ENCODE measurements at regions not wholly inside any gene's neighbourhood (a gene's known extent, or its start where the extent isn't known, plus 50 kb on each side); places are given as distances from the start of the nearest gene placed in this dataset.

- TF ChIP-seq CTCF (IDR thresholded peaks at IDR 0.05), result no peak
- no peak for TF ChIP-seq POLR2A (IDR thresholded peaks at IDR 0.05)
- no peak for ATAC-seq
- WGBS, 4 donors, result 80 to 85% (median 83%) methylated on average over 2 of the region's 2 CpGs
- intact Hi-C loops (cut with DNase I), result no loop called here
- H3K36me3 ChIP-seq, result no peaks in the 10 kb centered on the region
- H3K9me3 ChIP-seq, result peaks cover 0 to 2% (median 0%) of the 10 kb centered on the region in 12 donors
- DNase-seq, result no peak
- H3K4me1 ChIP-seq, result no peaks in the 10 kb centered on the region
- no peak overlapping the region for H3K27ac ChIP-seq
- no peaks in the 10 kb centered on the region for H3K27me3 ChIP-seq
- no peak overlapping the region for H3K4me3 ChIP-seq
Measured at GRCh38 chr13:85262499-85262898, 536.7 kb downstream of the SLITRK6 start.

GRCh38 chr13:85261757-85262346 lies 537.4 kb downstream of the SLITRK6 start:
- no peak for TF ChIP-seq POLR2A (IDR thresholded peaks at IDR 0.05)
- peak in 1 of 12 donors; percentile 18 for TF ChIP-seq CTCF (IDR thresholded peaks at IDR 0.05)
- WGBS, 4 donors, result 14 to 26% (median 20%) methylated on average over 1 of the region's 1 CpG
- Histone ChIP-seq H3K27me3 (no peaks in the 10 kb centered on the region), H3K4me1 (no peaks in the 10 kb centered on the region), H3K36me3 (no peaks in the 10 kb centered on the region), H3K9me3 (no peaks in the 10 kb centered on the region), H3K4me3 (no peak overlapping the region), H3K27ac (no peak overlapping the region)
- DNase-seq (no peak), ATAC-seq (no peak)
- intact Hi-C loops (cut with DNase I), result no loop called here

GRCh38 chr13:85260896-85261295 lies 538.3 kb downstream of the SLITRK6 start:
- no peaks in the 10 kb centered on the region for H3K36me3 ChIP-seq
- H3K27me3 ChIP-seq, result no peaks in the 10 kb centered on the region
- H3K4me1 ChIP-seq, result no peaks in the 10 kb centered on the region
- intact Hi-C loops (cut with DNase I), result no loop called here
- H3K27ac ChIP-seq, result no peak overlapping the region
- WGBS, 4 donors, result 58 to 81% (median 69%) methylated on average over 1 of the region's 1 CpG
- TF ChIP-seq CTCF (IDR thresholded peaks at IDR 0.05) (no peak), POLR2A (IDR thresholded peaks at IDR 0.05) (no peak)
- H3K4me3 ChIP-seq, result no peak overlapping the region
- DNase-seq, result no peak
- H3K9me3 ChIP-seq, result no peaks in the 10 kb centered on the region
- ATAC-seq, result no peak

GRCh38 chr13:85255978-85256377 lies 543.2 kb downstream of the SLITRK6 start:
- Histone ChIP-seq H3K4me3 (no peak overlapping the region), H3K4me1 (no peaks in the 10 kb centered on the region), H3K27me3 (no peaks in the 10 kb centered on the region), H3K9me3 (peaks cover 0 to 5% (median 0%) of the 10 kb centered on the region in 12 donors), H3K27ac (no peak overlapping the region), H3K36me3 (no peaks in the 10 kb centered on the region)
- 47 to 60% (median 54%) methylated on average over 2 of the region's 2 CpGs for WGBS, 4 donors
- intact Hi-C loops (cut with DNase I), result no loop called here
- no peak for DNase-seq
- no peak for ATAC-seq
- no peak for TF ChIP-seq CTCF (IDR thresholded peaks at IDR 0.05)
- no peak for TF ChIP-seq POLR2A (IDR thresholded peaks at IDR 0.05)
